ENCODE measurements at regions not wholly inside any gene's neighbourhood (a gene's known extent, or its start where the extent isn't known, plus 50 kb on each side); places are given as distances from the start of the nearest gene placed in this dataset.

DNA sequence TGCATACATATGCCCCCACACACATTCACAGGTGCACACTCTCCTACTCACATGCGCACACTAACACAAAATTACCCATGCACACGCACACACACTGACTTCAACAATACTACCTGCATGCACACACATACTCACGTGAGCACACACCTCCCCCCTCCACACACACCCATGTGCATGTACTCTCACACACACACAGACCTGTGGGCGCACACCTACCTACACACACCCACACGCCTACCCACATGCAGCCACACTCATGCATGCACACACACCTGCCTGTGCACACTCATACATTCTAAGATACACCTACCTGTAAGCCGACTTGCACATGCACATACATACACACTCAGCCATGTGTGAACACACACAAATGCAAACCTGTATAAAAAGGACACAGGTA is 97.3 kb upstream of the GSC start:
- no peak overlapping the region for H3K27ac ChIP-seq
- no peak overlapping the region for H3K4me3 ChIP-seq
- Mint-ChIP-seq H3K27ac (no peak overlapping the region), H3K27me3 (ENCODE audit: insufficient read depth, low read depth) (no peaks in the 10 kb centered on the region), H3K9me3 (no peaks in the 10 kb centered on the region), H3K4me3 (peak overlapping the region; percentile 3), H3K4me1 (peaks cover 8% of the 10 kb centered on the region), H3K36me3 (no peaks in the 10 kb centered on the region)
- H3K4me2 ChIP-seq, result no peak overlapping the region
- no peak overlapping the region for H2AFZ ChIP-seq (replicated peaks)
- TF ChIP-seq EZH2phosphoT487 (IDR thresholded peaks at IDR 0.05) (no peak), EZH2 (IDR thresholded peaks at IDR 0.05) (no peak)
- TF ChIP-seq, protein P1, sequence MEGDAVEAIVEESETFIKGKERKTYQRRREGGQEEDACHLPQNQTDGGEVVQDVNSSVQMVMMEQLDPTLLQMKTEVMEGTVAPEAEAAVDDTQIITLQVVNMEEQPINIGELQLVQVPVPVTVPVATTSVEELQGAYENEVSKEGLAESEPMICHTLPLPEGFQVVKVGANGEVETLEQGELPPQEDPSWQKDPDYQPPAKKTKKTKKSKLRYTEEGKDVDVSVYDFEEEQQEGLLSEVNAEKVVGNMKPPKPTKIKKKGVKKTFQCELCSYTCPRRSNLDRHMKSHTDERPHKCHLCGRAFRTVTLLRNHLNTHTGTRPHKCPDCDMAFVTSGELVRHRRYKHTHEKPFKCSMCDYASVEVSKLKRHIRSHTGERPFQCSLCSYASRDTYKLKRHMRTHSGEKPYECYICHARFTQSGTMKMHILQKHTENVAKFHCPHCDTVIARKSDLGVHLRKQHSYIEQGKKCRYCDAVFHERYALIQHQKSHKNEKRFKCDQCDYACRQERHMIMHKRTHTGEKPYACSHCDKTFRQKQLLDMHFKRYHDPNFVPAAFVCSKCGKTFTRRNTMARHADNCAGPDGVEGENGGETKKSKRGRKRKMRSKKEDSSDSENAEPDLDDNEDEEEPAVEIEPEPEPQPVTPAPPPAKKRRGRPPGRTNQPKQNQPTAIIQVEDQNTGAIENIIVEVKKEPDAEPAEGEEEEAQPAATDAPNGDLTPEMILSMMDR (IDR thresholded peaks at IDR 0.05), result no peak
- no peaks in the 10 kb centered on the region for H4K20me1 ChIP-seq (ENCODE audit: low read depth)
- H3K27me3 ChIP-seq, result no peaks in the 10 kb centered on the region
- H3K9me3 ChIP-seq (ENCODE audit: low read depth), result no peaks in the 10 kb centered on the region
- no peak overlapping the region for H3K9ac ChIP-seq
- no peak for DNase-seq (ENCODE audit: low spot score)
- H3K79me2 ChIP-seq (ENCODE audit: low read depth), result no peaks in the 10 kb centered on the region
- H3K36me3 ChIP-seq, result no peaks in the 10 kb centered on the region
- H3K4me1 ChIP-seq, result peaks cover 3% of the 10 kb centered on the region
- H3F3A ChIP-seq (ENCODE audit: low read depth), result no peaks in the 10 kb centered on the region

DNA sequence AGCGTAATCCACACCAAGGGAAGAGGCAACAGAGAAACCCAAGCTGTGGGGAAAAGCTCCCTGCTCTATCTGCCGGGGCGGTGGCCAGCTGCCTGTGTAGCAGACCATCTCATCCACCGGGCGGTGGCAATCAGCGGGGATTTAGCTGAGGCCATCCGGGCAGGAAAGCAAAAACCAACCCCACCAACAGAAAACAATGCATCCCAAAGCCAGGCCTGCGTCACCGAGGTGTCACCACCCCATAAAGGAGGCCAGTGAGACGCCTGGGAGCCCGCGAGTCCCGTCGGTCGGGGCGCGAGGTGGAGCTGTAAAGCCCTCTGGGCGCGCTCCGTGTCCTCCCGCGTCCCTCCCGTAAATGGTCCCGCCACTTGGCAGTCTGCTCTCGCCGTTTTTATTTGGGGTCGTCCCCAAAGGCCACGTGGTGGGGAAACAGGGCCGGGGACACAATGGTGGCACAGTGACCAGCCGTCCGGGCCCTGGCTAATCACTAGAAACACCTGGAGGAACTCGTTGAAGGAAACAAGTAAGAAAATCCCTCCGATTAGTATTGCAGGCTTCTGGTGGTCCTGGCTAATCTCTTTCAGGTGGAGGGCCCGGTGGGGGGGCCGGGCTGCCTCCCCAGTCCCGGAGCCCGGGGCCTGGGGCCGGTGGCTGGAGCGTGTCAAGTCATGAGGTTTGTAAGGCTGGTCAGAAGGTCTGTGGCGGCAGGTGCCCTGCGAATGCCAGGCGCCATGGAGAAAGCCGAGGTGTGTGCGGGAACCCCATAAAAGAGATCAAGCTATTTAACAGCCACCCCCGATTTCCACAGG is 94.7 kb upstream of the GSC start:
- peaks cover 4% of the 10 kb centered on the region for H3K27me3 Mint-ChIP-seq (ENCODE audit: insufficient read depth, low read depth)
- Histone ChIP-seq H4K20me1 (ENCODE audit: low read depth) (no peaks in the 10 kb centered on the region), H3K36me3 (no peaks in the 10 kb centered on the region), H3K27ac (no peak overlapping the region), H3K9ac (no peak overlapping the region), H3K4me2 (no peak overlapping the region), H3K79me2 (ENCODE audit: low read depth) (no peaks in the 10 kb centered on the region), H3K9me3 (ENCODE audit: low read depth) (no peaks in the 10 kb centered on the region), H3K4me3 (no peak overlapping the region), H3K27me3 (no peaks in the 10 kb centered on the region), H3F3A (ENCODE audit: low read depth) (no peaks in the 10 kb centered on the region), H2AFZ (replicated peaks) (no peak overlapping the region), H3K4me1 (peaks cover 3% of the 10 kb centered on the region)
- no peaks in the 10 kb centered on the region for H3K36me3 Mint-ChIP-seq
- no peak overlapping the region for H3K27ac Mint-ChIP-seq
- no peak overlapping the region for H3K4me3 Mint-ChIP-seq
- DNase-seq (ENCODE audit: low spot score), result peak; percentile 36
- peaks cover 8% of the 10 kb centered on the region for H3K4me1 Mint-ChIP-seq
- TF ChIP-seq, protein P1 (IDR thresholded peaks at IDR 0.05), result no peak
- no peak for TF ChIP-seq EZH2 (IDR thresholded peaks at IDR 0.05)
- TF ChIP-seq EZH2phosphoT487 (IDR thresholded peaks at IDR 0.05), result no peak
- H3K9me3 Mint-ChIP-seq, result no peaks in the 10 kb centered on the region

DNA sequence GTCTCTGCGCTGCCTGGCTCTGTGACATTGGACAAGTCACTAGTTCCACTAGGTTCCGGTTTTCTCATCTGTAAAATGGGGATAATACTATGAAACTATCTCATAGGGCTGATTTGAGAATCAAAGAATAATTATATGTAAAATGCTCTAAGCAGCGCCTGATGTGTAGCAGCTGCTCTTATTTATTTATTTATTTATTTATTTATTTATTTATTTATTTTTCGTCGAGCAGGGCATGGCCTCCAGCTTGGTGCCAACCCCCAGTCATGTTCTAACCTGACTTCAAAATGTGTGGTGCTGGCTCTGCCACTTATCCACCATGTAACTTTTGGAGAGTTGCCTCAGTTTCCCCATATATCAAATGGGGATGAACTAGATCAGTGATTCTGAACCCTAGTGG is 93.5 kb upstream of the GSC start:
- Histone ChIP-seq H3K4me1 (peaks cover 3% of the 10 kb centered on the region), H3K4me2 (no peak overlapping the region), H3F3A (ENCODE audit: low read depth) (no peaks in the 10 kb centered on the region), H3K4me3 (no peak overlapping the region), H2AFZ (replicated peaks) (no peak overlapping the region), H3K27ac (no peak overlapping the region), H3K9ac (no peak overlapping the region), H3K36me3 (no peaks in the 10 kb centered on the region), H3K9me3 (ENCODE audit: low read depth) (no peaks in the 10 kb centered on the region), H3K27me3 (no peaks in the 10 kb centered on the region), H3K79me2 (ENCODE audit: low read depth) (no peaks in the 10 kb centered on the region), H4K20me1 (ENCODE audit: low read depth) (no peaks in the 10 kb centered on the region)
- DNase-seq (ENCODE audit: low spot score), result no peak
- TF ChIP-seq, protein P1 (IDR thresholded peaks at IDR 0.05), result no peak
- no peak for TF ChIP-seq EZH2phosphoT487 (IDR thresholded peaks at IDR 0.05)
- Mint-ChIP-seq H3K27me3 (ENCODE audit: insufficient read depth, low read depth) (peaks cover 4% of the 10 kb centered on the region), H3K4me1 (peaks cover 4% of the 10 kb centered on the region), H3K36me3 (no peaks in the 10 kb centered on the region), H3K27ac (no peak overlapping the region), H3K9me3 (no peaks in the 10 kb centered on the region), H3K4me3 (no peak overlapping the region)

All from neural progenitor cell (in vitro differentiated cells).